C1 segment of cervical spinal cord (tissue), 14 donors: ENCODE measurements at regions not wholly inside any gene's neighbourhood (a gene's known extent, or its start where the extent isn't known, plus 50 kb on each side); places are given as distances from the start of the nearest gene placed in this dataset.

ENCODE experiments used
- DNase-seq, 14 donors: peaks; one replicate each; lab custom pipeline; 2025; lab: John Stamatoyannopoulos, UW

- DNase-seq = no peak
These were observed 369.7 kb downstream of the INSC start for GRCh38 chr11:15484398-15484797.

DNA sequence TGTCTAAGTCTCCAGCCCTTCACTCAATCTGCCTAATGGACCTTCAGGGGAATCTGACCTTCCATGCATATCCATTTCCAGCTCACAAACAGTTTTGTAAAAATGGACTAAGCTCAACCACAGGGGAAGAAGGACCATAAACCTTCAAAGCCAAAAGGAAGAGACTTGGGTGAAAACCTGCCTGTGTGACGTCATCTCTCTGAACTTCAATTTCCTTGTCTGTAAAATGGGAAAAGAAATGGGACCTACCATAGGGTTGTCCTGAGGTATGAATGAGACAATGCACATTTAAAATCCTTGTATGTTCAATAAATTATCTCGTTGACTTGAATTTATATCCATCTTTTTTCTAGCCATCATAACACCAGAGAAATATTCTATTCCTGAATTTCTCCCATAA lies 370.7 kb downstream of the INSC start:
- no peak for DNase-seq

GRCh38 chr11:15489281-15489680 lies 374.6 kb downstream of the INSC start:
- DNase-seq = no peak

- no peak for DNase-seq
These were observed 375.8 kb downstream of the INSC start for GRCh38 chr11:15490535-15490934.

DNA sequence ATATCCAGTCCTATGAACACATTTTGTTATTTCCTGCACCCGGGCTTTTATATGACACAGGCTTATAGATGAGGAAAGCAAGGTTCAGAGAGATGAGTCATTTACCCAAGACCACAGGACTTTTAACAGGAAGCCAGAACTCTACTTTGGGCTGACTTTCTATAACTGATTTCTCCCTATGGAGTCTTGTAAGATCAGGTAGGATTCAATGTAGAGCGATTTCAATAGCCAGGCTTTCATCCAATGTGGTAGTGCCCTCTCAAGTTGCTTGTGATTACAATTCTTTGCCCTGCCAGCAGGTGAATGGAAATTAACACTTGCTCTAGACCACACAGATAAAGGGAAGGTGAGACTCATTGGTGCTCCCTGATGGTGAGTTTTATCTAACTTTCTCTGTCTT lies 378.3 kb downstream of the INSC start:
- DNase-seq = no peak

DNA sequence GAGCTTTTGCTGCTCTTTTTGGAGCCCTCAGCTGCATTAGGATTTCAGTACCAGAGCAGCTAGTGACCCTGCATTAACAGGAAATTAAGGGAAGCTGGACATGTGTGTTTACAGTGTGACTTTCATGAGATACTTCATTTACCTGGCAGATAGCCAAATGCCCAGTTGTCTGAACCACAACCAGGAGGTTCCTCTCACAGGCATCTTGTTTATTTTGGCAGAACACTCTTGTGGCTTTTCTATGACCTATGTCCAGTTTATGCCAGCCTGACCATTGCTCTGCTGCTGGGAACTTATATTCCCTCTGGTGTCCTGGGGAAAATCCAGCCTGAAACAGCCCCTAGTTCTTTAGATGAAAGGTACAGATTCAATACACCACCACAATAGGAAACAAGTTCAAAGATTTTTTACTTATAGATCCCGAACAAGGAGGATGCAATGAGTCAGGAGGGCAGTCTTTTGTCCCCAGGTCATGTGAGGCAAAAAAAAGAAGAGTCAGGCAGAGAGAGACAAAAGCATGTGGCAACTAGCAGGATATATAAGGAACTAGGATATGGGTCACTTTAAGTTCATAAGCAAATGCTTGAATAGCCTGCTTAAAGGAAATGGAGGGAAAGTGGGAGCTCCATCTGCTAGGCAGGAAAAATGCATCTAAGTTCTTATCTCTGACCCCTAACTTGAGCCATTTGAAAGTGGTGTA lies 379.3 kb downstream of the INSC start:
- no peak for DNase-seq

DNA sequence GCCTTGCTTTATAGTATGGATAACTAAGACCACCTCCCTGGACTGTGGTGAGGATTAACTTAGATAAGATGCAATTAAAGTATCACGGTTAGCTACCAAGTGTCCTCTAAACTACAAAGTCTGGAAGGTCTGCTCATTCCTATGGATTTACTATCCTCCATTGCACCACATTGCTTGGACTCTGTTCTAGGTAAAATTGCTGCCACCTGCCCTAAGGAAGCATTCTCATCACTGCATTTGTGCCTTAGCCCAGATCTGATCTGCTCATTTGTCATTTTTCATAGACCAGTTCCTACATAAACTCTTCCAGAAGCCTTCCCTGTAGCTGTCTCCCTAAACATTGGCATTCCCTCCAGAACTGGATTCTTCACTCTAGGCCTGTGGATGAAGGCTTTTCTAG lies 380.0 kb downstream of the INSC start:
- DNase-seq = no peak

GRCh38 chr11:15495462-15495861 lies 380.7 kb downstream of the INSC start:
- no peak for DNase-seq

GRCh38 chr11:15497366-15497765 lies 382.6 kb downstream of the INSC start:
- no peak for DNase-seq

GRCh38 chr11:15499674-15500073 lies 385.0 kb downstream of the INSC start:
- no peak for DNase-seq

DNA sequence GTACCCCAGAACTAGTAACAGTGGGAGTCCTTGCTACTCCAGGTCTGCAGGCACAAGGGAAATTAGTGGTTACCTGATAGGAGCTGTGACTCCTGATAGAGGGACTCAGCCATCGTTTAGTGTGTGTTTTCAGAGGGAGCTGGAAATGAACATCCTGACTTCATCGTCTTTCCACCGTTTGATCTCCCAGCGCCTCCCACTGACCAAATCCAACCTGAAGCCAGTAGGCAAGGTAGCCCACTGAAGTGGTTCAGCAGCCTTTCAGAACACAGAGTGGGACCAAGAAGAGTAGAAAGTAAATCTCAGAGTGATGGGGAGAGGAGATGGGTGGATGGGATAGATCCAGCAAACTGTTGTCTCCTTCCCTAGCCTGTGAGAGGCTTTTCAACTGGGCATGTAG lies 385.9 kb downstream of the INSC start:
- no peak for DNase-seq

GRCh38 chr11:15501566-15501965 lies 386.8 kb downstream of the INSC start:
- no peak for DNase-seq

DNA sequence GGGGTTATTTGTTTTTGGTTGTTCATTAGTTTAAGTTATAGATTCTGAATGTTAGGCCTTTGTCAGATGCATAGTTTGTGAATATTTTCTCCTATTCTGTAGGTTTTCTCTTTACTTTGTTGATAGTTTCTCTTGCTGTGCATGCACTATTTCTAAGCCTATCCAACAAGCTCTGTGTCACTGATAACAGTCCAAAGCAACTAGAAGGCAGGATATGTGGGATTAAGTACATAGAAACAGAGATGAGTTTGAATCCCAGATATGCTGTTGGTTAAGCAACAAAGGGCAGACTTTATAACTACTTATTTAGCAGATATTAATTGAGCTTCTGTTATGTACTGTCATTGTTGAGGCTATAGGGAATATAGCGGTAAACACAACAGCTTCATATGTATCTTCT lies 390.4 kb downstream of the INSC start:
- DNase-seq = no peak

GRCh38 chr11:15507592-15507991 lies 392.9 kb downstream of the INSC start:
- no peak for DNase-seq

GRCh38 chr11:15509082-15509481 lies 394.4 kb downstream of the INSC start:
- no peak for DNase-seq

- no peak for DNase-seq
These were observed 404.5 kb downstream of the INSC start for GRCh38 chr11:15519124-15519791.

- DNase-seq = no peak
These were observed 405.2 kb downstream of the INSC start for GRCh38 chr11:15519911-15520310.

GRCh38 chr11:15523543-15523942 lies 408.8 kb downstream of the INSC start:
- DNase-seq = no peak

- DNase-seq = no peak
These were observed 410.9 kb downstream of the INSC start for GRCh38 chr11:15525582-15525981.

- no peak for DNase-seq
These were observed 411.3 kb downstream of the INSC start for GRCh38 chr11:15526032-15526431.

DNA sequence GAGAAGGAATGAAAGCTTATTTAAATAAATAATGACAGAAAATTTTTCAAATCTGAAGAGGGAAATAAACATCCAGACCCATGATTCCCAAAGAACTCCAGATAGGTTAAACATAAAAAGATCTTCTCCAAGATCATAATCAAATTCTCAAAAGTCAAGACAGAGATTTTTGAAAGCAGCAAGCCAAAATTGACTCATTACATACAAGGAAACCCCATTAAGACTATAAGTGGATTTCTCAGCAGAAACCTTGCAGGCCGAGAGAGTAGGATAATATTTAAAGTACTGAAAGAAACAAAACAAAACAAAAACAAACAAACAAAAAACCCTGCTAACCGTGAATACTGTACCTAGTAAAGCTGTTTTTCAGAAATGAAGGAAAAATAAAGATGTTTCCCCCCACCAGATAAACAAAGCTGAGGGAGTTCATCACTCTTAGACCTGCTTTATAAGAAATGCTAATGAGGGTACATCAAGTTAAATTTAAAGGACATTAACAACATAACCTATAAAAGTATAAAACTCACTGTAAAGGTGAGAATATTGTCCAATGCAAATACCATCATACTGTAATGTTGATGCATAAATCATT lies 412.2 kb downstream of the INSC start:
- DNase-seq = no peak

DNA sequence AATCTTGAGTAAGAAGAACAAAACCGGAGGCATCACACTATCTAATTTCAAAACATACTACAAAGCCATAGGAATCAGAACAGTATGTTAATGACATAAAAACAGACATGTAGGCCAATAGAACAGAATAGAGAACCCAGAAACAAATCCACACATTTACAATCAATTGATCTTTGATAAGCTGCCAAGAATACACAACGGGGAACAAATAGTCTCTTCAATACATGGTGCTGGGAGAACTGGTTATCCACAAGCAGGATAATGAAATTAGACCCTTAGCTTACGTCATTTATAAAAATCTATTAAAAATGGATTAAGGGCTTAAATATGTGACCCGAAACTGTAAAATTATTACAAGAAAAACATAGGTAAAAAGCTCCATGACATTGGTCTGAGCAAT lies 417.7 kb downstream of the INSC start:
- DNase-seq = no peak

GRCh38 chr11:15534266-15534665 lies 419.5 kb downstream of the INSC start:
- DNase-seq = no peak
